ENCODE measurements at regions not wholly inside any gene's neighbourhood (a gene's known extent, or its start where the extent isn't known, plus 50 kb on each side); places are given as distances from the start of the nearest gene placed in this dataset.

DNA sequence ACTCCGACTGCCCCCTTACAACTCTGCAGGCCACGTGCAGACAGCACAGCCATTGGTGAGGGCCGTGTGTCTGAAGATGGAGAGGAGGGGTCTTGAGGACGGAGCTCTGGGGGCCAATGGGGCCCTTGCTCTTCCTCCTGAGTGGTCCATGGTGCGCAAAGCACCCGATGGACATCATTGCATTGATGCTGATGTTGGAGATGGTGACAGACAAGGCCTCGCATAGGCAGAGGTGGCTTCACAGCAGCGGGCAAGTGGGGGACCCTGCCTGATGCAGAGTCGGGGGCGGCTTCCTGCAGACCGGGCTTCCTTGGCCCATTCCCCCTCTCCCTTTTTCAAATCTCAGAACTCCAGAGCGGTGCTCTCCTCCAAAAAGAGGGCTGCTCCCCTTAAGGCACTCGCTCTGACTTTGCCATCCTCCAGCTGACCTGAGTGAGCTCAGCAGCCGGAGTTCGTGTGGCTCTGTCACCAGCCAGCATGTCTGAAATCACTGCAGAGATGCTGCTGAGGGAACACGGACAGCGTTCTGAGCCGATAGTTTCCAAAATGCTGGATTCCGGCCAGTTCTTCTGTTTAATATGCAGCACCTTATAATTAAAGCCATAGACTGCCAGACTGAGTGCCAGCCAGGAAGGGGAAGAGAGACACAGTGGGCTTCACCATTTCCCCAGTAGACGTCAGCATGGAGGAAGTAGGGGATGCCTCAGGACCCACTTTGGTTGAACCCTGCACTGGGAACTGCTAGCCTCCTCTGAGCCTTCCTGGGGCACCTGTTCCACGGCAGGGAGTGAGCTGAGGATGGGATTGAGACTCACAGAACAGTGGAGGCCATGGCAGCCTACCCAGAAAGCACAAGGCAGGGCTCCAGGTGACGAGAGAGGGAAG is 278.2 kb downstream of the BRD1 start:
- Histone ChIP-seq H3K9ac (ENCODE audit: low read length) (no peak overlapping the region), H3K4me2 (ENCODE audit: low read length) (no peak overlapping the region), H3K9me2 (replicated peaks; ENCODE audit: low read length) (no peaks in the 10 kb centered on the region), H3K4me3 (ENCODE audit: low read length) (no peak overlapping the region), H3K27me3 (ENCODE audit: low read length) (peaks cover 68% of the 10 kb centered on the region), H2AFZ (ENCODE audit: low read length) (no peak overlapping the region), H3K4me1 (ENCODE audit: insufficient read depth, low read length) (0 out of 2 replicates have a peak, but pooled peaks cover 7% of the 10 kb centered on the region), H3K27ac (ENCODE audit: low read length) (no peak overlapping the region), H3F3A (ENCODE audit: low read length, unreplicated experiment) (no peaks in the 10 kb centered on the region), H4K20me1 (ENCODE audit: low read length) (no peaks in the 10 kb centered on the region), H3K79me2 (ENCODE audit: low read length) (no peaks in the 10 kb centered on the region), H3K9me3 (ENCODE audit: low read length) (no peaks in the 10 kb centered on the region), H3K36me3 (ENCODE audit: low read depth, low read length) (no peaks in the 10 kb centered on the region)
- ChIA-PET CTCF (no interaction called here), POLR2A (ENCODE audit: unreplicated experiment) (no interaction called here)
- no peak for DNase-seq
- intact Hi-C loops (cut with micrococcal nuclease): no loop called here
- TF ChIP-seq, protein P1, sequence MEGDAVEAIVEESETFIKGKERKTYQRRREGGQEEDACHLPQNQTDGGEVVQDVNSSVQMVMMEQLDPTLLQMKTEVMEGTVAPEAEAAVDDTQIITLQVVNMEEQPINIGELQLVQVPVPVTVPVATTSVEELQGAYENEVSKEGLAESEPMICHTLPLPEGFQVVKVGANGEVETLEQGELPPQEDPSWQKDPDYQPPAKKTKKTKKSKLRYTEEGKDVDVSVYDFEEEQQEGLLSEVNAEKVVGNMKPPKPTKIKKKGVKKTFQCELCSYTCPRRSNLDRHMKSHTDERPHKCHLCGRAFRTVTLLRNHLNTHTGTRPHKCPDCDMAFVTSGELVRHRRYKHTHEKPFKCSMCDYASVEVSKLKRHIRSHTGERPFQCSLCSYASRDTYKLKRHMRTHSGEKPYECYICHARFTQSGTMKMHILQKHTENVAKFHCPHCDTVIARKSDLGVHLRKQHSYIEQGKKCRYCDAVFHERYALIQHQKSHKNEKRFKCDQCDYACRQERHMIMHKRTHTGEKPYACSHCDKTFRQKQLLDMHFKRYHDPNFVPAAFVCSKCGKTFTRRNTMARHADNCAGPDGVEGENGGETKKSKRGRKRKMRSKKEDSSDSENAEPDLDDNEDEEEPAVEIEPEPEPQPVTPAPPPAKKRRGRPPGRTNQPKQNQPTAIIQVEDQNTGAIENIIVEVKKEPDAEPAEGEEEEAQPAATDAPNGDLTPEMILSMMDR (conservative IDR thresholded peaks at IDR 0.05; ENCODE audit: low read depth, low read length): no peak
- TF ChIP-seq EZH2 (IDR thresholded peaks at IDR 0.05; ENCODE audit: low read length, unreplicated experiment) (no peak), EZH2phosphoT487 (IDR thresholded peaks at IDR 0.05; ENCODE audit: borderline replicate concordance, low read length) (no peak)
- ATAC-seq: no peak
- BruUV-seq (replicated peaks): no TSS peak

DNA sequence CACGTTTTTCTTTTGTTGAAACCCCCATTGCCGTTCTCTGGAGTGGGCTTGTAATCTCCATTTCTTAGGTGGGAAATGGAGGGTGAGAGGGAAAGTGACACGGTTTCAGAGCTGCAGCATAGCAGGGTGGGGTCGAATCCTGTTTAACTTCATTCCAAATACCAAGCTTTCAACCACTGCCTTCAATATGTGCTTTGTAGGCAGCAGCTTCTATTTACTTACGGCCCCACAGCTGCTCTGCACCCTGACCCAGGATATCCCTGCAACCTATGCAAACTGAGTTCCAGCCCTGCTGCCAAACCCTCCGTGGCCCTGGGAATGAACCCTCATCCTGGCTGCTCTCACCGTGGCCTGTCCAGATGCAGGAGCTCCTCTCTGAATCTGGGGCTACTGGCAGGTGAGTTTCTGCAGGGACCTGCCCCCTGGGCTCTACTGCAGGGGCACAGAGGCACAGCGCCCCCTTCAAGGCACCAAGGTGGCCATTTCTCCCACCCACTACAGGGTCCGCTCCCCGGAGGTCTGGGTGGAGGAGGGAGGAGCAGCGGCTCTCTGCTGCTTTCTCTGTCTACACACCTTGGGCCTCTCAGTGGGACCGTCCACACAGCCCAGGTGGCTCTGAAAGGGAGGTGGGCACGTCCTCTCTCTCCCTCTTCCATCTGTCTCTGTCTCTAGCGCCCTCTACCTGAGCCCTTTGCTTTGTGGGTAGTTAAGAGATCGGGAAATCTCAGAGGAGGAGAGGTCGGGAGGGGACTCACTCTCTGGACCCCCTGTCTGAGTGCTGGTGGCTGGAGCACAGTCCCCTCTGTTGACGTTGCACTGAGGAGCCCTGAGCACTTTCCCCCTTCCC is 279.1 kb downstream of the BRD1 start:
- H3K9me3 ChIP-seq (ENCODE audit: low read length): no peaks in the 10 kb centered on the region
- H3F3A ChIP-seq (ENCODE audit: low read length, unreplicated experiment): no peaks in the 10 kb centered on the region
- peak; percentile 50 for ATAC-seq
- ChIA-PET POLR2A (ENCODE audit: unreplicated experiment) (no interaction called here), CTCF (no interaction called here)
- intact Hi-C loops (cut with micrococcal nuclease): no loop called here
- BruUV-seq (replicated peaks): no TSS peak
- H3K9me2 ChIP-seq (replicated peaks; ENCODE audit: low read length): no peaks in the 10 kb centered on the region
- H4K20me1 ChIP-seq (ENCODE audit: low read length): no peaks in the 10 kb centered on the region
- peak overlapping the region; percentile 40 for H3K4me2 ChIP-seq (ENCODE audit: low read length)
- H3K79me2 ChIP-seq (ENCODE audit: low read length): no peaks in the 10 kb centered on the region
- H3K27me3 ChIP-seq (ENCODE audit: low read length): peaks cover 68% of the 10 kb centered on the region
- H3K9ac ChIP-seq (ENCODE audit: low read length): no peak overlapping the region
- DNase-seq: peak; percentile 32
- H3K27ac ChIP-seq (ENCODE audit: low read length): no peak overlapping the region
- H3K36me3 ChIP-seq (ENCODE audit: low read depth, low read length): no peaks in the 10 kb centered on the region
- TF ChIP-seq, protein P1 (conservative IDR thresholded peaks at IDR 0.05; ENCODE audit: low read depth, low read length): peak; percentile 46; the same call in 1 of the 2 replicates
- TF ChIP-seq EZH2 (IDR thresholded peaks at IDR 0.05; ENCODE audit: low read length, unreplicated experiment): no peak
- no peak overlapping the region for H2AFZ ChIP-seq (ENCODE audit: low read length)
- H3K4me3 ChIP-seq (ENCODE audit: low read length): no peak overlapping the region
- 0 out of 2 replicates have a peak, but pooled peaks cover 7% of the 10 kb centered on the region for H3K4me1 ChIP-seq (ENCODE audit: insufficient read depth, low read length)

Measured in PC-3 (cell line).